ENCODE measurements at regions not wholly inside any gene's neighbourhood (a gene's known extent, or its start where the extent isn't known, plus 50 kb on each side); places are given as distances from the start of the nearest gene placed in this dataset.
A peak's percentile ranks its signal among the peaks of the same experiment; 100 is the strongest.

- H3K36me3 ChIP-seq (ENCODE audit: control insufficient read depth, insufficient read depth, low read length): no peaks in the 10 kb centered on the region
- peaks cover 3% of the 10 kb centered on the region for H3K9me3 ChIP-seq (ENCODE audit: control insufficient read depth, insufficient read depth, low read length)
- no peaks in the 10 kb centered on the region for H3K4me1 ChIP-seq (ENCODE audit: control insufficient read depth, insufficient read depth, low read length)
- H3K27me3 ChIP-seq (ENCODE audit: control insufficient read depth, insufficient read depth, low read length): no peaks in the 10 kb centered on the region
- WGBS (ENCODE audit: insufficient coverage): 93% methylated on average over 2 of the region's 4 CpGs
- no peak overlapping the region for H3K4me3 ChIP-seq (ENCODE audit: low read depth, low read length)
- no peak for DNase-seq (ENCODE audit: low read depth in 4 of 6, low spot score in 6 of 6)
- H3K27ac ChIP-seq (ENCODE audit: low read depth, low read length): no peak overlapping the region
Measured at GRCh38 chr14:82421286-82421685, 887.6 kb upstream of the SEL1L start.

GRCh38 chr14:82422230-82422629 lies 888.6 kb upstream of the SEL1L start:
- 80% methylated on average over 1 of the region's 1 CpG for WGBS (ENCODE audit: insufficient coverage)
- no peak overlapping the region for H3K4me3 ChIP-seq (ENCODE audit: low read depth, low read length)

GRCh38 chr14:82425261-82425660 lies 891.6 kb upstream of the SEL1L start:
- Histone ChIP-seq H3K36me3 (ENCODE audit: control insufficient read depth, insufficient read depth, low read length) (no peaks in the 10 kb centered on the region), H3K27ac (ENCODE audit: low read depth, low read length) (no peak overlapping the region), H3K4me1 (ENCODE audit: control insufficient read depth, insufficient read depth, low read length) (no peaks in the 10 kb centered on the region), H3K27me3 (ENCODE audit: control insufficient read depth, insufficient read depth, low read length) (no peaks in the 10 kb centered on the region), H3K4me3 (ENCODE audit: low read depth, low read length) (no peak overlapping the region), H3K9me3 (ENCODE audit: control insufficient read depth, insufficient read depth, low read length) (no peaks in the 10 kb centered on the region)
- peak in 1 of 6 donors; percentile 52 for DNase-seq (ENCODE audit: low read depth in 4 of 6, low spot score in 6 of 6)
- no CpG with 5 or more reads among the region's 1 CpG for WGBS (ENCODE audit: insufficient coverage)

More at GRCh38 chr14:82422230-82422629, 888.6 kb upstream of the SEL1L start:
- peaks cover 3% of the 10 kb centered on the region for H3K9me3 ChIP-seq (ENCODE audit: control insufficient read depth, insufficient read depth, low read length)
- no peaks in the 10 kb centered on the region for H3K4me1 ChIP-seq (ENCODE audit: control insufficient read depth, insufficient read depth, low read length)
- H3K36me3 ChIP-seq (ENCODE audit: control insufficient read depth, insufficient read depth, low read length): no peaks in the 10 kb centered on the region
- H3K27ac ChIP-seq (ENCODE audit: low read depth, low read length): no peak overlapping the region
- peak in 2 of 6 donors; percentile 53 to 65 for DNase-seq (ENCODE audit: low read depth in 4 of 6, low spot score in 6 of 6)
- H3K27me3 ChIP-seq (ENCODE audit: control insufficient read depth, insufficient read depth, low read length): no peaks in the 10 kb centered on the region

GRCh38 chr14:82431031-82431430 lies 897.4 kb upstream of the SEL1L start:
- Histone ChIP-seq H3K27me3 (ENCODE audit: control insufficient read depth, insufficient read depth, low read length) (no peaks in the 10 kb centered on the region), H3K4me3 (ENCODE audit: low read depth, low read length) (no peak overlapping the region), H3K36me3 (ENCODE audit: control insufficient read depth, insufficient read depth, low read length) (no peaks in the 10 kb centered on the region), H3K27ac (ENCODE audit: low read depth, low read length) (no peak overlapping the region), H3K9me3 (ENCODE audit: control insufficient read depth, insufficient read depth, low read length) (no peaks in the 10 kb centered on the region), H3K4me1 (ENCODE audit: control insufficient read depth, insufficient read depth, low read length) (peaks cover 9% of the 10 kb centered on the region)
- DNase-seq (ENCODE audit: low read depth in 4 of 6, low spot score in 6 of 6): no peak

GRCh38 chr14:82432301-82433105 lies 898.9 kb upstream of the SEL1L start:
- peak in 5 of 6 donors; percentile 24 to 84 (median 54) for DNase-seq (ENCODE audit: low read depth in 4 of 6, low spot score in 6 of 6)

GRCh38 chr14:82438436-82438835 lies 904.8 kb upstream of the SEL1L start:
- DNase-seq (ENCODE audit: low read depth in 4 of 6, low spot score in 6 of 6): no peak
- Histone ChIP-seq H3K9me3 (ENCODE audit: control insufficient read depth, insufficient read depth, low read length) (no peaks in the 10 kb centered on the region), H3K4me1 (ENCODE audit: control insufficient read depth, insufficient read depth, low read length) (no peaks in the 10 kb centered on the region), H3K27me3 (ENCODE audit: control insufficient read depth, insufficient read depth, low read length) (no peaks in the 10 kb centered on the region), H3K36me3 (ENCODE audit: control insufficient read depth, insufficient read depth, low read length) (no peaks in the 10 kb centered on the region), H3K4me3 (ENCODE audit: low read depth, low read length) (no peak overlapping the region), H3K27ac (ENCODE audit: low read depth, low read length) (no peak overlapping the region)
- WGBS (ENCODE audit: insufficient coverage): no CpG with 5 or more reads among the region's 2 CpGs

More at GRCh38 chr14:82432301-82433105, 898.9 kb upstream of the SEL1L start:
- Histone ChIP-seq H3K27me3 (ENCODE audit: control insufficient read depth, insufficient read depth, low read length) (no peaks in the 10 kb centered on the region), H3K27ac (ENCODE audit: low read depth, low read length) (peak overlapping the region; percentile 72), H3K9me3 (ENCODE audit: control insufficient read depth, insufficient read depth, low read length) (no peaks in the 10 kb centered on the region), H3K4me3 (ENCODE audit: low read depth, low read length) (no peak overlapping the region), H3K4me1 (ENCODE audit: control insufficient read depth, insufficient read depth, low read length) (peaks cover 9% of the 10 kb centered on the region), H3K36me3 (ENCODE audit: control insufficient read depth, insufficient read depth, low read length) (no peaks in the 10 kb centered on the region)
- no CpG with 5 or more reads among the region's 3 CpGs for WGBS (ENCODE audit: insufficient coverage)

GRCh38 chr14:82441270-82441669 lies 907.6 kb upstream of the SEL1L start:
- H3K4me3 ChIP-seq (ENCODE audit: low read depth, low read length): no peak overlapping the region
- no peaks in the 10 kb centered on the region for H3K36me3 ChIP-seq (ENCODE audit: control insufficient read depth, insufficient read depth, low read length)
- no peaks in the 10 kb centered on the region for H3K4me1 ChIP-seq (ENCODE audit: control insufficient read depth, insufficient read depth, low read length)
- H3K27me3 ChIP-seq (ENCODE audit: control insufficient read depth, insufficient read depth, low read length): no peaks in the 10 kb centered on the region
- no peak overlapping the region for H3K27ac ChIP-seq (ENCODE audit: low read depth, low read length)
- DNase-seq (ENCODE audit: low read depth in 4 of 6, low spot score in 6 of 6): no peak
- H3K9me3 ChIP-seq (ENCODE audit: control insufficient read depth, insufficient read depth, low read length): no peaks in the 10 kb centered on the region
- WGBS (ENCODE audit: insufficient coverage): 100% methylated on average over 2 of the region's 3 CpGs

GRCh38 chr14:82445810-82446570 lies 912.3 kb upstream of the SEL1L start:
- H3K4me3 ChIP-seq (ENCODE audit: low read depth, low read length): no peak overlapping the region
- no peaks in the 10 kb centered on the region for H3K27me3 ChIP-seq (ENCODE audit: control insufficient read depth, insufficient read depth, low read length)
- H3K36me3 ChIP-seq (ENCODE audit: control insufficient read depth, insufficient read depth, low read length): no peaks in the 10 kb centered on the region
- whole genome bisulfite sequencing (ENCODE audit: insufficient coverage): no CpG with 5 or more reads among the region's 5 CpGs
- H3K9me3 ChIP-seq (ENCODE audit: control insufficient read depth, insufficient read depth, low read length): no peaks in the 10 kb centered on the region
- H3K4me1 ChIP-seq (ENCODE audit: control insufficient read depth, insufficient read depth, low read length): no peaks in the 10 kb centered on the region
- DNase-seq (ENCODE audit: low read depth in 4 of 6, low spot score in 6 of 6): peak in 2 of 6 donors; percentile 50 to 61
- H3K27ac ChIP-seq (ENCODE audit: low read depth, low read length): no peak overlapping the region

- peak in 3 of 6 donors; percentile 17 to 89 (median 65) for DNase-seq (ENCODE audit: low read depth in 4 of 6, low spot score in 6 of 6)
- Histone ChIP-seq H3K27me3 (ENCODE audit: control insufficient read depth, insufficient read depth, low read length) (no peaks in the 10 kb centered on the region), H3K9me3 (ENCODE audit: control insufficient read depth, insufficient read depth, low read length) (no peaks in the 10 kb centered on the region), H3K36me3 (ENCODE audit: control insufficient read depth, insufficient read depth, low read length) (no peaks in the 10 kb centered on the region), H3K4me1 (ENCODE audit: control insufficient read depth, insufficient read depth, low read length) (no peaks in the 10 kb centered on the region), H3K27ac (ENCODE audit: low read depth, low read length) (no peak overlapping the region), H3K4me3 (ENCODE audit: low read depth, low read length) (no peak overlapping the region)
- 17% methylated on average over 2 of the region's 3 CpGs for WGBS (ENCODE audit: insufficient coverage)
Measured at GRCh38 chr14:82447586-82447985, 913.9 kb upstream of the SEL1L start.
